SU-DHL-6 (cell line): ENCODE measurements at regions not wholly inside any gene's neighbourhood (a gene's known extent, or its start where the extent isn't known, plus 50 kb on each side); places are given as distances from the start of the nearest gene placed in this dataset.

Experiments used
- H2AFZ ChIP-seq: fragments of 200-600 bp; sonication (generic); 2 replicates; pipeline ENCODE4 v1.6.1; 2014; ENCODE audit warnings: low read depth, mild to moderate bottlenecking, moderate library complexity, mixed read lengths, antibody characterized with exemption, low read length; ENCODE audit not compliant: severe bottlenecking
- H3F3A ChIP-seq: fragments of 200-600 bp; shearing (Covaris generic); 2 replicates; pipeline ENCODE4 v1.6.0; 2016; ENCODE audit warnings: antibody characterized with exemption, mild to moderate bottlenecking; ENCODE audit not compliant: insufficient read depth
- H3K27ac ChIP-seq: fragments of 200-600 bp; sonication (generic); 2 replicates; pipeline ENCODE4 v1.5.1; 2016; ENCODE audit warnings: low read depth, mild to moderate bottlenecking, low read length, moderate library complexity, mixed read lengths
- H3K27me3 ChIP-seq: fragments of 200-600 bp; sonication (generic), shearing (Covaris generic); 2 replicates; pipeline ENCODE4 v1.6.0; 2014; ENCODE audit warnings: mild to moderate bottlenecking, low read length
- H3K36me3 ChIP-seq: fragments of 200-600 bp; sonication (generic); 2 replicates; pipeline ENCODE4 v1.6.1; 2014; ENCODE audit warnings: mild to moderate bottlenecking, low read length, mixed read lengths
- H3K4me2 ChIP-seq: fragments of 300-600, 200-600 bp; shearing (Covaris generic), sonication (generic); 2 replicates; pipeline ENCODE4 v1.6.0; 2014; ENCODE audit warnings: low read length, low read depth, mild to moderate bottlenecking; ENCODE audit not compliant: poor library complexity, severe bottlenecking
- H3K4me3 ChIP-seq: fragments of 200-600 bp; sonication (generic); 2 replicates; pipeline ENCODE4 v1.5.1; 2014; ENCODE audit warnings: antibody characterized with exemption, low read length, mild to moderate bottlenecking, mixed read lengths; ENCODE audit not compliant: insufficient read depth, poor library complexity, severe bottlenecking
- H3K79me2 ChIP-seq: fragments of 200-600 bp; sonication (generic); 2 replicates; pipeline ENCODE4 v1.6.1; 2014; ENCODE audit warnings: mild to moderate bottlenecking, low read length, moderate library complexity; ENCODE audit not compliant: insufficient read depth
- H3K9ac ChIP-seq: fragments of 200-600 bp; sonication (generic); 2 replicates; pipeline ENCODE4 v1.7.0; 2014; ENCODE audit warnings: mild to moderate bottlenecking, low read length
- H3K9me2 ChIP-seq: fragments of 200-600 bp; sonication (generic); replicated peaks from 2 replicates; pipeline ENCODE4 v1.6.1; 2014; ENCODE audit warnings: low read length; ENCODE audit not compliant: insufficient read depth
- H3K9me3 ChIP-seq: fragments of 200-600 bp; sonication (generic); 2 replicates; pipeline ENCODE4 v1.6.1; 2014; ENCODE audit warnings: low read length, mixed read lengths; ENCODE audit not compliant: insufficient read depth
- H4K20me1 ChIP-seq: fragments of 200-600 bp; sonication (generic); 2 replicates; pipeline ENCODE4 v1.6.1; 2014; ENCODE audit warnings: low read depth, mild to moderate bottlenecking, antibody characterized with exemption, low read length, moderate library complexity, mixed read lengths
- CTCF ChIP-seq: fragments of 200-600 bp; sonication (generic); IDR thresholded peaks from one replicate; pipeline ENCODE4 v1.5.1; 2017; ENCODE audit warnings: antibody characterized with exemption, mild to moderate bottlenecking, low read length, moderate library complexity; ENCODE audit not compliant: insufficient read depth, poor library complexity, severe bottlenecking
- EZH2phosphoT487 ChIP-seq: fragments of 200-600 bp; sonication (generic), shearing (Covaris generic); conservative IDR thresholded peaks from 2 replicates; pipeline ENCODE4 v1.6.1; 2018; ENCODE audit warnings: mild to moderate bottlenecking, antibody characterized with exemption, low read length, moderate library complexity, mixed read lengths

GRCh38 chr1:5253036-5253435 lies 598.6 kb downstream of the AJAP1 start:
- no peak overlapping the region for H2AFZ ChIP-seq
- H3K4me3 ChIP-seq = no peak overlapping the region
- TF ChIP-seq CTCF = no peak
- TF ChIP-seq EZH2phosphoT487 = no peak
- no peaks in the 10 kb centered on the region for H3K27me3 ChIP-seq
- H3K9me2 ChIP-seq = no peaks in the 10 kb centered on the region
- no peaks in the 10 kb centered on the region for H3K36me3 ChIP-seq
- H3K9ac ChIP-seq = no peak overlapping the region
- H3K79me2 ChIP-seq = no peaks in the 10 kb centered on the region
- no peak overlapping the region for H3K4me2 ChIP-seq
- no peak overlapping the region for H3K27ac ChIP-seq
- H3F3A ChIP-seq = no peaks in the 10 kb centered on the region
- no peaks in the 10 kb centered on the region for H3K9me3 ChIP-seq
- no peaks in the 10 kb centered on the region for H4K20me1 ChIP-seq

GRCh38 chr1:5250336-5250735 lies 595.9 kb downstream of the AJAP1 start:
- H4K20me1 ChIP-seq = no peaks in the 10 kb centered on the region
- no peaks in the 10 kb centered on the region for H3K27me3 ChIP-seq
- H3K9ac ChIP-seq = no peak overlapping the region
- no peaks in the 10 kb centered on the region for H3K9me2 ChIP-seq
- H3K4me3 ChIP-seq = no peak overlapping the region
- TF ChIP-seq EZH2phosphoT487 (no peak), CTCF (no peak)
- no peaks in the 10 kb centered on the region for H3F3A ChIP-seq
- no peak overlapping the region for H3K4me2 ChIP-seq
- no peaks in the 10 kb centered on the region for H3K79me2 ChIP-seq
- H3K36me3 ChIP-seq = no peaks in the 10 kb centered on the region
- no peak overlapping the region for H2AFZ ChIP-seq
- H3K9me3 ChIP-seq = no peaks in the 10 kb centered on the region
- no peak overlapping the region for H3K27ac ChIP-seq

GRCh38 chr1:5245348-5245747 lies 590.9 kb downstream of the AJAP1 start:
- Histone ChIP-seq H4K20me1 (no peaks in the 10 kb centered on the region), H3K27me3 (no peaks in the 10 kb centered on the region), H3K79me2 (no peaks in the 10 kb centered on the region), H3K4me3 (no peak overlapping the region), H3K9me3 (no peaks in the 10 kb centered on the region), H3K4me2 (no peak overlapping the region), H2AFZ (no peak overlapping the region), H3F3A (no peaks in the 10 kb centered on the region), H3K9ac (no peak overlapping the region), H3K36me3 (no peaks in the 10 kb centered on the region), H3K9me2 (no peaks in the 10 kb centered on the region), H3K27ac (no peak overlapping the region)
- TF ChIP-seq EZH2phosphoT487 = no peak
- no peak for TF ChIP-seq CTCF
